RWPE2 (cell line): ENCODE measurements at regions not wholly inside any gene's neighbourhood (a gene's known extent, or its start where the extent isn't known, plus 50 kb on each side); places are given as distances from the start of the nearest gene placed in this dataset.

Source experiments
- ATAC-seq: fragments of 200-7000 bp; cut with Tn5 transposase; 3 replicates; pipeline ENCODE4 v1.9.1; 2021; ENCODE audit warnings: low read depth
- DNase-seq: peaks from one replicate; pipeline ENCODE4 v3.0.0-alpha.2; 2020; ENCODE audit warnings: low spot score
- H3K27ac ChIP-seq: fragments of 450-650 bp; 2 replicates; pipeline ENCODE4 v1.5.1; 2017; ENCODE audit warnings: mild to moderate bottlenecking; ENCODE audit not compliant: poor library complexity, severe bottlenecking
- H3K27me3 ChIP-seq: fragments of 250-450 bp; sonication (Bioruptor Pico); 2 replicates; pipeline ENCODE4 v1.5.1; 2021; ENCODE audit warnings: mild to moderate bottlenecking, moderate library complexity; ENCODE audit not compliant: insufficient read depth, poor library complexity, severe bottlenecking
- H3K36me3 ChIP-seq: fragments of 250-450 bp; sonication (Bioruptor Pico); 2 replicates; pipeline ENCODE4 v1.5.1; 2020; ENCODE audit warnings: low read depth, mild to moderate bottlenecking, moderate library complexity
- H3K4me1 ChIP-seq: fragments of 250-450 bp; sonication (Bioruptor Pico); 2 replicates; pipeline ENCODE4 v1.5.1; 2021; ENCODE audit warnings: mild to moderate bottlenecking, moderate library complexity; ENCODE audit not compliant: insufficient read depth, poor library complexity, severe bottlenecking
- H3K4me3 ChIP-seq: fragments of 250-450 bp; sonication (Bioruptor Pico); 2 replicates; pipeline ENCODE4 v1.5.1; 2021; ENCODE audit warnings: mild to moderate bottlenecking, moderate library complexity; ENCODE audit not compliant: severe bottlenecking
- H3K9me3 ChIP-seq: fragments of 250-450 bp; sonication (Bioruptor Pico); 2 replicates; pipeline ENCODE4 v1.5.1; 2021; ENCODE audit warnings: mild to moderate bottlenecking, moderate library complexity; ENCODE audit not compliant: severe bottlenecking
- CTCF ChIP-seq: fragments of 450-650 bp; IDR thresholded peaks from one replicate; pipeline ENCODE4 v1.5.1; 2017; ENCODE audit warnings: mild to moderate bottlenecking, moderate library complexity; ENCODE audit not compliant: poor library complexity, severe bottlenecking

GRCh38 chr1:185442050-185442449, 125.0 kb upstream of the IVNS1ABP start:
- no peak for ATAC-seq

DNA sequence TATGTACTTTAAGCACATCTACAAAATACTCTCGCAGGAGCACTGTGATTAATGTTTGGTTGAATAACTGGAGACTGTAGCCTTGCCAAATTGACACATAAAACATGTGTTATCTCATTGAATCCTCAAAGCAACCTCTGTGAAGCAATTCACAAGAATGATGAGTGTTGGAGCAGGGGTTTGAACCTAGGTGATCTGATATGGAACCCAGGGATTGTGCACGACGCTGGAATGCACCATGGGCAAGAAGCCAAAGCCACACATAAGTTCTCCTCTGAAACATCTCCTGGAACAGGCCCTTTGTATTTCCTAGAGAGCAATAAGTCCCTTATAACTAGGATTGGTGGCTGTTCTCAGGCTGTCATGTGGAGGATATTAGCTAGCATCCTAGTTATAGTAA, 124.6 kb upstream of the IVNS1ABP start:
- no peak for TF ChIP-seq CTCF
- Histone ChIP-seq H3K9me3 (no peaks in the 10 kb centered on the region), H3K27ac (peak overlapping the region; percentile 76), H3K4me3 (no peak overlapping the region), H3K27me3 (no peaks in the 10 kb centered on the region), H3K36me3 (no peaks in the 10 kb centered on the region), H3K4me1 (peaks cover 32% of the 10 kb centered on the region)
- DNase-seq (no peak), ATAC-seq (peak; percentile 80)

More at GRCh38 chr1:185442050-185442449, 125.0 kb upstream of the IVNS1ABP start:
- H3K4me3 ChIP-seq: no peak overlapping the region
- H3K27ac ChIP-seq: peak overlapping the region; percentile 76
- H3K9me3 ChIP-seq: no peaks in the 10 kb centered on the region
- no peak for DNase-seq
- no peaks in the 10 kb centered on the region for H3K36me3 ChIP-seq
- H3K4me1 ChIP-seq: peaks cover 32% of the 10 kb centered on the region
- no peaks in the 10 kb centered on the region for H3K27me3 ChIP-seq
- no peak for TF ChIP-seq CTCF

- peak overlapping the region; percentile 76 for H3K27ac ChIP-seq
- H3K27me3 ChIP-seq: no peaks in the 10 kb centered on the region
- H3K4me1 ChIP-seq: peaks cover 32% of the 10 kb centered on the region
- TF ChIP-seq CTCF: no peak
- no peaks in the 10 kb centered on the region for H3K9me3 ChIP-seq
- H3K4me3 ChIP-seq: no peak overlapping the region
- ATAC-seq (no peak), DNase-seq (no peak)
- no peaks in the 10 kb centered on the region for H3K36me3 ChIP-seq
Observed at GRCh38 chr1:185440877-185441276, 123.8 kb upstream of the IVNS1ABP start.

GRCh38 chr1:185439727-185440415, 122.8 kb upstream of the IVNS1ABP start:
- Histone ChIP-seq H3K4me3 (no peak overlapping the region), H3K4me1 (peaks cover 32% of the 10 kb centered on the region), H3K27ac (peak overlapping the region; percentile 76), H3K9me3 (no peaks in the 10 kb centered on the region), H3K36me3 (no peaks in the 10 kb centered on the region), H3K27me3 (no peaks in the 10 kb centered on the region)
- peak; percentile 86 for ATAC-seq
- DNase-seq: peak; percentile 83
- TF ChIP-seq CTCF: no peak

GRCh38 chr1:185438936-185439335, 121.9 kb upstream of the IVNS1ABP start:
- DNase-seq: no peak
- peak overlapping the region; percentile 76 for H3K27ac ChIP-seq
- H3K4me3 ChIP-seq: no peak overlapping the region
- H3K9me3 ChIP-seq: no peaks in the 10 kb centered on the region
- peaks cover 32% of the 10 kb centered on the region for H3K4me1 ChIP-seq
- ATAC-seq: no peak
- no peak for TF ChIP-seq CTCF
- no peaks in the 10 kb centered on the region for H3K36me3 ChIP-seq
- H3K27me3 ChIP-seq: no peaks in the 10 kb centered on the region
